Activated naive CD4-positive, alpha-beta T cell treated with anti-CD3 and anti-CD28 coated beads for 36 hours (primary cell): ENCODE measurements at regions not wholly inside any gene's neighbourhood (a gene's known extent, or its start where the extent isn't known, plus 50 kb on each side); places are given as distances from the start of the nearest gene placed in this dataset.

Experiments
- CTCF ChIA-PET: fragments of 350-600 bp; sonication (Branson Sonifier 250); formaldehyde crosslinking; loops from one replicate; lab custom pipeline; 2021; ENCODE audit warnings: antibody characterized with exemption; lab: Charles Lee
- DNase-seq: peaks from one replicate; pipeline ENCODE4 v3.0.0-alpha.2; 2020
- H3K27ac Mint-ChIP-seq: one replicate; pipeline ENCODE4 v1.8.0; 2021; ENCODE audit warnings: mild to moderate bottlenecking, mixed read lengths
- H3K27me3 Mint-ChIP-seq: one replicate; pipeline ENCODE4 v1.8.0; 2021; ENCODE audit warnings: low read depth, mixed read lengths
- H3K36me3 Mint-ChIP-seq: one replicate; pipeline ENCODE4 v1.8.0; 2021; ENCODE audit warnings: low read depth, mixed read lengths
- H3K4me1 Mint-ChIP-seq: one replicate; pipeline ENCODE4 v1.8.0; 2021; ENCODE audit warnings: low read depth, mixed read lengths
- H3K4me3 Mint-ChIP-seq: one replicate; pipeline ENCODE4 v1.8.0; 2021; ENCODE audit warnings: mild to moderate bottlenecking, moderate library complexity, mixed read lengths
- H3K9me3 Mint-ChIP-seq: one replicate; pipeline ENCODE4 v1.8.0; 2021; ENCODE audit warnings: mixed read lengths
- intact Hi-C: fragments of 100-400 bp; cut with micrococcal nuclease; formaldehyde crosslinking; loops from one replicate; pipeline ENCODE4 v1.15.1; 2023

GRCh38 chr7:12939694-12940093 lies 252.3 kb downstream of the ARL4A start:
- no peaks in the 10 kb centered on the region for H3K9me3 Mint-ChIP-seq
- H3K4me3 Mint-ChIP-seq = no peak overlapping the region
- CTCF ChIA-PET = no interaction called here
- intact Hi-C loops = no loop called here
- H3K36me3 Mint-ChIP-seq = no peaks in the 10 kb centered on the region
- H3K27me3 Mint-ChIP-seq = peaks cover 7% of the 10 kb centered on the region
- no peak for DNase-seq
- no peaks in the 10 kb centered on the region for H3K4me1 Mint-ChIP-seq
- no peak overlapping the region for H3K27ac Mint-ChIP-seq

DNA sequence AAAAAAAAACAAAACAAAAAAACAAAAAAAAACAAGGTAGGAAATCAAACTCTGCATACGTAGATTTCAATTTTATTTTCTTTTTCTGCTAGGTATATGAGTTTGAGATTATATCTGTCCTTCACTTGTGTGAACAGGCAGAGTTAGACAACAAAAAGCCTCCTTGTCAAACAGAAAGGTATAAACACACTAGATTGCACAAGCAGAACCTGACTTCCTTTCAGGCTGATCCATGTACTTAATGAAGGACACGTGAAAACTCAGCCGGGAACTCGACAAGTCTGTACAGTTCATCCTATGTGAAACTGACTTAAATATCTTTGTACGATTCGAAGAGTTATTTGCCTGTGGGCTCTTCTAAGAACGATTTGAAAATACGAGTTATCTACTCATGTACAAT lies 254.1 kb downstream of the ARL4A start:
- H3K4me3 Mint-ChIP-seq = no peak overlapping the region
- CTCF ChIA-PET = no interaction called here
- H3K27ac Mint-ChIP-seq = no peak overlapping the region
- no peaks in the 10 kb centered on the region for H3K9me3 Mint-ChIP-seq
- no peaks in the 10 kb centered on the region for H3K36me3 Mint-ChIP-seq
- peaks cover 7% of the 10 kb centered on the region for H3K27me3 Mint-ChIP-seq
- H3K4me1 Mint-ChIP-seq = no peaks in the 10 kb centered on the region
- intact Hi-C loops = no loop called here
- no peak for DNase-seq

GRCh38 chr7:12942609-12943008 lies 255.2 kb downstream of the ARL4A start:
- CTCF ChIA-PET = no interaction called here
- no peaks in the 10 kb centered on the region for H3K36me3 Mint-ChIP-seq
- no peak overlapping the region for H3K27ac Mint-ChIP-seq
- H3K9me3 Mint-ChIP-seq = no peaks in the 10 kb centered on the region
- DNase-seq = no peak
- intact Hi-C loops = no loop called here
- no peak overlapping the region for H3K4me3 Mint-ChIP-seq
- peaks cover 5% of the 10 kb centered on the region for H3K27me3 Mint-ChIP-seq
- no peaks in the 10 kb centered on the region for H3K4me1 Mint-ChIP-seq

DNA sequence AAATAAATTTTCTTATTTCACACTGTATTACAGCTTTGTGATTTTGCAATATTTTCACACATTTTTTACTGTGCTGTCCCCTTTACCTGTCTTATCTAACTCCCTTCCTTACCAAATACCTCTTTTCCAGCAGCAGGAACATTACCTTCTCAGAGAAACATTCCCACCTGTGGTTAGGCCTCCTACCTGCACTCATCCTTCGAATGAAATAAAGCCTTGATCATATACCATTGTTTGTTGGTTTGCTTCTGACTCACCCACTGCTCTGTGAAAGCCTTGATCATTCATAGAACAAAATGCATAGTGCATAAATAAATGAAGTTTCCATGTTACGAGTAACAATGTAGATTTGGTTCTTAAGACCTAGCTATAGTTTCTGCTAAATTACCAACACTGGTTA lies 256.3 kb downstream of the ARL4A start:
- intact Hi-C loops = no loop called here
- Mint-ChIP-seq H3K27ac (no peak overlapping the region), H3K9me3 (no peaks in the 10 kb centered on the region), H3K4me1 (no peaks in the 10 kb centered on the region), H3K27me3 (peaks cover 4% of the 10 kb centered on the region), H3K36me3 (no peaks in the 10 kb centered on the region), H3K4me3 (no peak overlapping the region)
- DNase-seq = no peak
- CTCF ChIA-PET = no interaction called here

GRCh38 chr7:12945901-12946300 lies 258.5 kb downstream of the ARL4A start:
- Mint-ChIP-seq H3K27me3 (no peaks in the 10 kb centered on the region), H3K27ac (no peak overlapping the region), H3K4me1 (no peaks in the 10 kb centered on the region), H3K4me3 (no peak overlapping the region), H3K9me3 (no peaks in the 10 kb centered on the region), H3K36me3 (no peaks in the 10 kb centered on the region)
- CTCF ChIA-PET = no interaction called here
- intact Hi-C loops = no loop called here
- DNase-seq = no peak

- no peak for DNase-seq
- CTCF ChIA-PET = no interaction called here
- no peaks in the 10 kb centered on the region for H3K9me3 Mint-ChIP-seq
- no peaks in the 10 kb centered on the region for H3K36me3 Mint-ChIP-seq
- intact Hi-C loops = no loop called here
- no peaks in the 10 kb centered on the region for H3K4me1 Mint-ChIP-seq
- H3K27ac Mint-ChIP-seq = no peak overlapping the region
- H3K27me3 Mint-ChIP-seq = no peaks in the 10 kb centered on the region
- no peak overlapping the region for H3K4me3 Mint-ChIP-seq
These were observed 260.0 kb downstream of the ARL4A start for GRCh38 chr7:12947465-12947864.

- Mint-ChIP-seq H3K4me3 (no peak overlapping the region), H3K9me3 (no peaks in the 10 kb centered on the region), H3K36me3 (no peaks in the 10 kb centered on the region), H3K27ac (no peak overlapping the region), H3K27me3 (no peaks in the 10 kb centered on the region), H3K4me1 (no peaks in the 10 kb centered on the region)
- intact Hi-C loops = no loop called here
- CTCF ChIA-PET = interaction anchor here (0.7 kb wide), 1 partner anchor 1642 kb away, joined by 3 read pairs; no protein-coding TSS in a partner anchor
- DNase-seq = no peak
These were observed 261.9 kb downstream of the ARL4A start for GRCh38 chr7:12949060-12949931.

- Mint-ChIP-seq H3K36me3 (no peaks in the 10 kb centered on the region), H3K9me3 (no peaks in the 10 kb centered on the region), H3K4me3 (no peak overlapping the region), H3K4me1 (no peaks in the 10 kb centered on the region), H3K27ac (no peak overlapping the region), H3K27me3 (no peaks in the 10 kb centered on the region)
- intact Hi-C loops = no loop called here
- DNase-seq = no peak
- CTCF ChIA-PET = no interaction called here
These were observed 264.0 kb downstream of the ARL4A start for GRCh38 chr7:12951397-12951801.

DNA sequence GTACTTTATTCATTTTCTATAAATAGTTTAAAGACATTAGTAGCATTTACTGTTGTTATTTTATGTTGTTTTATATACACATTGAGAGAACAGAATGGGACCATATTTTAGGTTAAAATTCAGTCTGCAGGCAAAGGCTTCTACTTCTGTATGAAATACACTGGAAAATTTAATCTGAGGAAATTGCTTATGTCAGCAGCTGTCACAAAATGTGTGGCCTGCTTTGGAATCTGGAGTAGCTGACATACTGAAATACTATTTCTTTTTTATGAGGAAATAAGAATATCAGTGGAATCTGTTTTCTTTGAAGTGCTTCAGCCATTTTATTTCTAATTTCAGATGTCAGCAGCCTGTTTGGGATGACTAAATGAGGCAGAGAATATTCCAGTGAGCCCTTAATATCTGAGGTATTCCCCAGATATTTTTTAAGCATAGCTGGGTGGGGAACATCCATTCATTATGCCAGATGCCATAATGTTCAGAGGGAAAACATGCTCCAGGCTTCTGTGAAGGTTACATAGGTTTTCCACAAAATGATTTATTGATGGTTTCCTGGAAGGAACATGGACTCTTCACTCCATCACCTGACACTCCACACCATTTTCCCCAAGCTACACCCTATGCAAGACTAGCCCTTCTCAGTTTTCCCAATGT lies 267.1 kb downstream of the ARL4A start:
- intact Hi-C loops = no loop called here
- Mint-ChIP-seq H3K36me3 (no peaks in the 10 kb centered on the region), H3K27me3 (no peaks in the 10 kb centered on the region), H3K9me3 (no peaks in the 10 kb centered on the region), H3K4me1 (no peaks in the 10 kb centered on the region), H3K4me3 (no peak overlapping the region), H3K27ac (no peak overlapping the region)
- CTCF ChIA-PET = interaction anchor here (1.0 kb wide), 2 partner anchors 65 to 429 kb away, joined by 3 read pairs; no protein-coding TSS in a partner anchor
- no peak for DNase-seq

DNA sequence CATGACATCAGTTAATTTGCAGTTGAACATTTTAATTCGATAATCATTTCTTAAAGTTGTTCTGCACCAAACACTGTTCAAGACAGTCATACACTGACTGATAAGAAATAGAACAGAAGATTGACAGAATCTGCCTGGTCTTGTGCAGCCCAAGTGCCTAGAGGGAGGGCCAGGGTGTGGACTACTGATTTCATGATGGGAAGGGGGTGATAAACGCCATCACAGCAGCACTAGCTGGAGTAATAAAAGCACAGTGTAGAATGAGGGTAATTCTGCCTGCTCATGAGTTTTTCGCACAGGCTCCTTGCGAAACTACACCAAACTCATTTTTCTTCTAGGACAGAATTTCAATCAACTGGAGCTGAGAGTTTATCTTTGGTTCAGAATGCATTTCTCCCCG lies 270.1 kb downstream of the ARL4A start:
- CTCF ChIA-PET = no interaction called here
- Mint-ChIP-seq H3K36me3 (no peaks in the 10 kb centered on the region), H3K9me3 (no peaks in the 10 kb centered on the region), H3K4me1 (no peaks in the 10 kb centered on the region), H3K27ac (no peak overlapping the region), H3K4me3 (no peak overlapping the region), H3K27me3 (peaks cover 4% of the 10 kb centered on the region)
- no peak for DNase-seq
- intact Hi-C loops = no loop called here

DNA sequence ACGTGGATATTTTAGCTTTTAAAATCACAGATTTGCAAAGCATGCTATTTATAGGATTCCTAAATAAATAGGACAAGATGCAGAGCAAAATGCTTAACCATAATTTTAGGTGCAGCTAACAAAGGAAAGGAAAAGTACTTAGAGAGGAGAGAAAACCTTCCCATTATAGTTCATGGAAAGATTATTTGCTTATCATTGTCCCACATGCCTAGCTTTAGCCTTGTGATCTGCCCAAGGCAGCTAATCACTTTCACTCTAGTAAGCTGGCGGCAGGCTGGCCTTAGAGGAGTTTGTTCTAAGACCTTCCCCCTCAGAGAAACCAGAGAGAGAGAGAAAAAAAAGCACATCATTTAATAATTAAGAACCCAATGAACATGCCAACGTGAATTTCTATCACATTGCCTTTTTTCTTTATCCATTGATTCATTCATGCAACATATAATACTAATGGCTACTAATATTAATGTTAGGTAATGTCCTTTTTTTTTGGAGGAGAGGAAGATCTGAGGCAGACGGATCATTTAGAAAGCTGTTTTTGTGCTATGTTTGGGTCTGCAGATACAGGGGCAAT lies 274.6 kb downstream of the ARL4A start:
- H3K9me3 Mint-ChIP-seq = no peaks in the 10 kb centered on the region
- intact Hi-C loops = no loop called here
- DNase-seq = no peak
- no peak overlapping the region for H3K27ac Mint-ChIP-seq
- peaks cover 18% of the 10 kb centered on the region for H3K27me3 Mint-ChIP-seq
- H3K36me3 Mint-ChIP-seq = no peaks in the 10 kb centered on the region
- CTCF ChIA-PET = no interaction called here
- H3K4me3 Mint-ChIP-seq = no peak overlapping the region
- no peaks in the 10 kb centered on the region for H3K4me1 Mint-ChIP-seq

GRCh38 chr7:12963435-12963834 lies 276.0 kb downstream of the ARL4A start:
- Mint-ChIP-seq H3K4me3 (no peak overlapping the region), H3K27ac (no peak overlapping the region), H3K36me3 (no peaks in the 10 kb centered on the region), H3K9me3 (no peaks in the 10 kb centered on the region), H3K27me3 (peaks cover 18% of the 10 kb centered on the region), H3K4me1 (no peaks in the 10 kb centered on the region)
- CTCF ChIA-PET = interaction anchor here (0.6 kb wide), 1 partner anchor 386 kb away, joined by 3 read pairs; no protein-coding TSS in a partner anchor
- intact Hi-C loops = no loop called here
- DNase-seq = no peak
